Astrocyte of the spinal cord (primary cell): ENCODE measurements at regions not wholly inside any gene's neighbourhood (a gene's known extent, or its start where the extent isn't known, plus 50 kb on each side); places are given as distances from the start of the nearest gene placed in this dataset.

Experiments used
- DNase-seq: peaks from one replicate; pipeline ENCODE4 v3.0.0; 2011; ENCODE audit warnings: low read depth, low spot score
- H3K4me3 ChIP-seq: 2 replicates; pipeline ENCODE4 v1.5.1; 2011; ENCODE audit warnings: low read depth, mild to moderate bottlenecking, low read length, moderate library complexity
- CTCF ChIP-seq: IDR thresholded peaks from 2 replicates; pipeline ENCODE4 v1.5.1; 2012; ENCODE audit warnings: low read depth, mild to moderate bottlenecking, low read length, inconsistent platforms
- in situ Hi-C: cut with HindIII; loops from 2 replicates; pipeline ENCODE4 v1.10.0; 2017; ENCODE audit warnings: low sequenced_read_pairs

DNA sequence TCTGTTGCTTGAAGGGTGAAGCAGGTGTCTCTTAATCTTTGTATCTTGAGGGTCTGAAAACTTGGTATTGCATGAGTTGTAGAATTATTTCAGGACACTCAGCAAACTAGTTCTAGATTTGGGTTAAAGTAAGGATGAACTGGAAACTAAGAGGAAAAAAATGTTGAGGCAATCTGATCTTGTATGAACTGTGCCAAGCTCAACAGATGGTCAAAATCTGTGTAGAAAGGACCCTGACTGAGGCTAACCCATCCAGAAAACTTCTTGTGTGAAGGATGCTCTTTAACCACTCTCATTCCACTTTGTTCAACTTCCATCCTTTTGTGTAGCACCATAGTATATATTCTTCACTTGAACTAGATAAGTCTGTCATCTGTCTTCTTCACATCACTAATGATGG, 861.7 kb downstream of the SLC4A3 start:
- TF ChIP-seq CTCF: no peak
- in situ Hi-C loops: no loop called here
- no peak for DNase-seq
- H3K4me3 ChIP-seq: no peak overlapping the region

- H3K4me3 ChIP-seq: no peak overlapping the region
- DNase-seq: no peak
- no peak for TF ChIP-seq CTCF
- in situ Hi-C loops: no loop called here
Observed at GRCh38 chr2:220491670-220492069, 864.2 kb downstream of the SLC4A3 start.

GRCh38 chr2:220493871-220494525, 866.6 kb downstream of the SLC4A3 start:
- in situ Hi-C loops: no loop called here
- DNase-seq: no peak
- TF ChIP-seq CTCF: no peak
- H3K4me3 ChIP-seq: no peak overlapping the region

GRCh38 chr2:220496513-220496912, 869.1 kb downstream of the SLC4A3 start:
- TF ChIP-seq CTCF: no peak
- in situ Hi-C loops: no loop called here
- H3K4me3 ChIP-seq: no peak overlapping the region
- DNase-seq: no peak

DNA sequence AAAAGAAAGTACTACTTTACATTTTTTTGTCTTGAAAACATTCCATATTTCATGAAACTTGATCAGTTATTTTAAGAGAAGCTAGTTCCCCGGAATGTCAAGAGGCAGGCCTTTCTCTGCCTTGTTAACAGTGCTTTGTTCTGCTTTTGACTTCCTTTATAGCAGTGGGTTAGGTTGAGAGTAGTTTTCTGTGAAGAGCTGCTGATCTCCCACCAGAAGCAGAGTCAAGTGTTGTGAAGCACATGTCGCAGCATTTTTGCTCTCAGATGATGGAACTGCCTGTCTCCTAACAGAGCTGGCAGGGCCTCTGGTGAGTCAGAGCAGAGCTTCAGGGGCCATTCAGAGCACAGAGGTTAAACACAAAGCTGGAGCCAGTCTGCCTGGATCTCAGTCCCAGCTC, 871.8 kb downstream of the SLC4A3 start:
- peak; percentile 58 for DNase-seq
- in situ Hi-C loops: no loop called here
- TF ChIP-seq CTCF: no peak
- H3K4me3 ChIP-seq: no peak overlapping the region

- in situ Hi-C loops: no loop called here
- no peak for DNase-seq
- no peak for TF ChIP-seq CTCF
- no peak overlapping the region for H3K4me3 ChIP-seq
Observed at GRCh38 chr2:220502539-220502938, 875.1 kb downstream of the SLC4A3 start.
